Loucy (cell line): ENCODE measurements at regions not wholly inside any gene's neighbourhood (a gene's known extent, or its start where the extent isn't known, plus 50 kb on each side); places are given as distances from the start of the nearest gene placed in this dataset.
"Not testable (repeated sequence)": the region's sequence is repeated elsewhere in the genome, so short reads cannot be mapped to it uniquely, and the experiment has no call there.

Experiments
- H2AFZ ChIP-seq: fragments of 200-600 bp; sonication (generic); 2 replicates; pipeline ENCODE4 v1.6.0; 2016; ENCODE audit warnings: antibody characterized with exemption, mild to moderate bottlenecking, low read length, moderate library complexity
- H3F3A ChIP-seq: fragments of 200-600 bp; 2 replicates; pipeline ENCODE4 v1.6.0; 2016; ENCODE audit warnings: antibody characterized with exemption, low read depth, mild to moderate bottlenecking
- H3K27me3 ChIP-seq: fragments of 200-600 bp; sonication (generic); 2 replicates; pipeline ENCODE4 v1.6.1; 2014; ENCODE audit warnings: low read length, mild to moderate bottlenecking; ENCODE audit not compliant: insufficient read depth, poor library complexity, severe bottlenecking
- H3K36me3 ChIP-seq: fragments of 200-600 bp; sonication (generic); 2 replicates; pipeline ENCODE4 v1.6.1; 2016; ENCODE audit warnings: low read length; ENCODE audit not compliant: insufficient read depth
- H3K4me1 ChIP-seq: fragments of 200-600 bp; sonication (generic); 2 replicates; pipeline ENCODE4 v1.5.1; 2014; ENCODE audit warnings: low read length, mild to moderate bottlenecking; ENCODE audit not compliant: insufficient read depth, poor library complexity, severe bottlenecking
- H3K4me2 ChIP-seq: fragments of 200-600 bp; sonication (generic); 2 replicates; pipeline ENCODE4 v1.6.0; 2014; ENCODE audit warnings: antibody characterized with exemption, low read length, low read depth, mild to moderate bottlenecking; ENCODE audit not compliant: poor library complexity, severe bottlenecking
- H3K4me3 ChIP-seq: fragments of 200-600 bp; sonication (generic); 2 replicates; pipeline ENCODE4 v1.5.1; 2014; ENCODE audit warnings: low read length, mild to moderate bottlenecking, mixed read lengths; ENCODE audit not compliant: poor library complexity, severe bottlenecking
- H3K79me2 ChIP-seq: fragments of 200-600 bp; sonication (generic); 2 replicates; pipeline ENCODE4 v1.6.1; 2014; ENCODE audit warnings: low read length; ENCODE audit not compliant: insufficient read depth
- H3K9ac ChIP-seq: fragments of 200-600 bp; sonication (generic); 2 replicates; pipeline ENCODE4 v1.6.0; 2014; ENCODE audit warnings: mild to moderate bottlenecking, low read depth, low read length, moderate library complexity; ENCODE audit not compliant: poor library complexity, severe bottlenecking
- H3K9me2 ChIP-seq: fragments of 200-600 bp; sonication (generic); replicated peaks from 2 replicates; pipeline ENCODE4 v1.6.1; 2016; ENCODE audit warnings: low read depth, low read length, mixed read lengths
- H3K9me3 ChIP-seq: fragments of 200-600 bp; sonication (generic); 2 replicates; pipeline ENCODE4 v1.6.1; 2014; ENCODE audit warnings: mild to moderate bottlenecking, antibody characterized with exemption, low read length, low read depth; ENCODE audit not compliant: insufficient read depth
- H4K20me1 ChIP-seq: fragments of 200-600 bp; sonication (generic); 2 replicates; pipeline ENCODE4 v1.6.0; 2014; ENCODE audit warnings: antibody characterized with exemption, low read length, mild to moderate bottlenecking; ENCODE audit not compliant: insufficient read depth, poor library complexity, severe bottlenecking
- EZH2phosphoT487 ChIP-seq: fragments of 200-600 bp; IDR thresholded peaks from 2 replicates; pipeline ENCODE4 v1.6.1; 2018; ENCODE audit warnings: antibody characterized with exemption, mild to moderate bottlenecking, moderate library complexity, borderline replicate concordance
- TF ChIP-seq, protein P1 (sequence below): fragments of 200-600 bp; sonication (generic); conservative IDR thresholded peaks from 2 replicates; pipeline ENCODE4 v1.5.1; 2014; ENCODE audit warnings: mild to moderate bottlenecking, antibody characterized with exemption, low read length

DNA sequence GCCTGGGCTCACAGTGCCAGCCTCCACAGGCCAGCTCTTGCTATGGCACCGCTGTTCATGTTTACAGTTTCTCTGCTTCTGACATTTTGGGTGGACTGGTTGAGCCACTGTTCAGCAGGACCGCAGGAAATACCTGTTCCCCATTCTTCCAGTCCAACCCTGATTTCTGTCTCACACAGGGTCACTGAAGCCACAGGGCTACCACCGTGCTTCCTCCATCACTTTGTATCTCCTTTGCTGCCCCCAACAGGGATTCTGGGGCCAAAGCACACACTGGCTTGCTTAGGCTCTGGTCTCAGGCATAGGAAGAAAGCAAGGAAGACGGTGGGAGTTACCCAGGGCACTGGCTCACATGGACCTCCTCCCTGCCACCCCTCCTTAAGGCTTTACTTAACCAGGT lies 164.5 kb downstream of the UNC5CL start:
- H3K9ac ChIP-seq: no peak overlapping the region
- no peaks in the 10 kb centered on the region for H4K20me1 ChIP-seq
- TF ChIP-seq, protein P1, sequence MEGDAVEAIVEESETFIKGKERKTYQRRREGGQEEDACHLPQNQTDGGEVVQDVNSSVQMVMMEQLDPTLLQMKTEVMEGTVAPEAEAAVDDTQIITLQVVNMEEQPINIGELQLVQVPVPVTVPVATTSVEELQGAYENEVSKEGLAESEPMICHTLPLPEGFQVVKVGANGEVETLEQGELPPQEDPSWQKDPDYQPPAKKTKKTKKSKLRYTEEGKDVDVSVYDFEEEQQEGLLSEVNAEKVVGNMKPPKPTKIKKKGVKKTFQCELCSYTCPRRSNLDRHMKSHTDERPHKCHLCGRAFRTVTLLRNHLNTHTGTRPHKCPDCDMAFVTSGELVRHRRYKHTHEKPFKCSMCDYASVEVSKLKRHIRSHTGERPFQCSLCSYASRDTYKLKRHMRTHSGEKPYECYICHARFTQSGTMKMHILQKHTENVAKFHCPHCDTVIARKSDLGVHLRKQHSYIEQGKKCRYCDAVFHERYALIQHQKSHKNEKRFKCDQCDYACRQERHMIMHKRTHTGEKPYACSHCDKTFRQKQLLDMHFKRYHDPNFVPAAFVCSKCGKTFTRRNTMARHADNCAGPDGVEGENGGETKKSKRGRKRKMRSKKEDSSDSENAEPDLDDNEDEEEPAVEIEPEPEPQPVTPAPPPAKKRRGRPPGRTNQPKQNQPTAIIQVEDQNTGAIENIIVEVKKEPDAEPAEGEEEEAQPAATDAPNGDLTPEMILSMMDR: peak; percentile 64
- no peak for TF ChIP-seq EZH2phosphoT487
- H3K4me1 ChIP-seq: no peaks in the 10 kb centered on the region
- H3K27me3 ChIP-seq: no peaks in the 10 kb centered on the region
- no peak overlapping the region for H3K4me2 ChIP-seq
- H3K9me3 ChIP-seq: no peaks in the 10 kb centered on the region
- H2AFZ ChIP-seq: no peak overlapping the region
- H3F3A ChIP-seq: no peaks in the 10 kb centered on the region
- no peaks in the 10 kb centered on the region for H3K9me2 ChIP-seq
- no peaks in the 10 kb centered on the region for H3K36me3 ChIP-seq
- no peaks in the 10 kb centered on the region for H3K79me2 ChIP-seq
- no peak overlapping the region for H3K4me3 ChIP-seq

DNA sequence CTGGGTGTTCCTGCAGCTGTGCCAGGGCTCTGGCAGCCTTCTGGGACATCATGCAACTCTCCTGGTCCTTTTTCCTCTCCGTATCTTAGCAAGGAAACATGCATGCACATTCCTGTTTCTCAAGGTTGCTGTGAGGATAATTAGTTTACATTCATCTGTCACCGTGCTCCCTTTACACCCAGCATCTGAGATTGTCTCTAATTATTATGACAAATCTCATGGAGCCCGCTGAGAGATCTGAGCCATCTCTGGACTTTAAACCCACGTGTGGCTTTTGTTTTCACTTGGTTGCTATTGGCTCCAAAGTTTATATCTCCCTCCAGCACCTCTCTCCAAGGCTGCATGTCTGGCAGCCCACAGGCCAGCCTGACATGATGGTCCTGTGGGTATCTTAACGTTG lies 167.6 kb downstream of the UNC5CL start:
- Histone ChIP-seq H4K20me1 (no peaks in the 10 kb centered on the region), H3K4me3 (no peak overlapping the region), H3K79me2 (no peaks in the 10 kb centered on the region), H3K9me3 (no peaks in the 10 kb centered on the region), H3K4me2 (no peak overlapping the region), H3F3A (no peaks in the 10 kb centered on the region), H3K4me1 (no peaks in the 10 kb centered on the region), H3K36me3 (no peaks in the 10 kb centered on the region), H3K9me2 (no peaks in the 10 kb centered on the region), H3K9ac (no peak overlapping the region), H2AFZ (no peak overlapping the region), H3K27me3 (no peaks in the 10 kb centered on the region)
- no peak for TF ChIP-seq EZH2phosphoT487
- TF ChIP-seq, protein P1: no peak

DNA sequence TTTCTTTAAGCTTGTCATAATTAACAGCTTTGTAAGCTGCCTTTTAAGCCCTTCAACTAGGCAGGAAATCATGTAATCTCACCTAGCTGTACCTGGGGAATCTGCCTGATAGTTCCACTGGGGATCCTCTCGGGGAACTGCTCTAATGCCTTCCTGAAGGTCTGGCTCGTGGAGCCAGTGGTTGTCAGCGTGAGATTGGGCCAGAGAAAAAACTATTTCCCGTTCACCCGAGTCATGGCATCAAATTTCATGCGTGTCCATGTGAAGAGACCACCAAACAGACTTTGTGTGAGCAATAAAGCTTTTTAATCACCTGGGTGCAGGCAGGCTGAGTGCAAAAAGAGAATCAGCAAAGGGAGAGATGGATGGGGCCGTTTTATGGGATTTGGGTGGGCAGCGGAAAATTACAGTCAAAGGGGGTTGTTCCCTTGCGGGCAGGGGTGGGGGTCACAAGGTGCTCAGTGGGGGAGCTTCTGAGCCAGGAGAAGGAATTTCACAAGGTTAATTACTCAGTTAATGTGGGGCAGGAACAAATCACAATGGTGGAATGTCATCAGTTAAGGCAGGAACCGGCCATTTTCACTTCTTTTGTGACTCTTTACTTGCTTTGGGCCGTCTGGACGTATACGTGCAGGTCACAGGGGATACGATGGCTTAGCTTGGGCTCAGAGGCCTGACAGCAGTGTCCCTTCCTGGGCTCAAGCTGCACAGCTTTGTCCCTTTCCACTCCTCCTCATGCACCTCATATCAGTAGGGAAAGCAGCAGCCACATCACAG lies 170.7 kb downstream of the UNC5CL start:
- H4K20me1 ChIP-seq, H3K4me1 ChIP-seq, H3K9ac ChIP-seq, H3K9me2 ChIP-seq, H2AFZ ChIP-seq, H3K36me3 ChIP-seq, H3K79me2 ChIP-seq, H3K4me3 ChIP-seq, H3K4me2 ChIP-seq, H3K9me3 ChIP-seq, H3F3A ChIP-seq, H3K27me3 ChIP-seq: not testable (repeated sequence)

DNA sequence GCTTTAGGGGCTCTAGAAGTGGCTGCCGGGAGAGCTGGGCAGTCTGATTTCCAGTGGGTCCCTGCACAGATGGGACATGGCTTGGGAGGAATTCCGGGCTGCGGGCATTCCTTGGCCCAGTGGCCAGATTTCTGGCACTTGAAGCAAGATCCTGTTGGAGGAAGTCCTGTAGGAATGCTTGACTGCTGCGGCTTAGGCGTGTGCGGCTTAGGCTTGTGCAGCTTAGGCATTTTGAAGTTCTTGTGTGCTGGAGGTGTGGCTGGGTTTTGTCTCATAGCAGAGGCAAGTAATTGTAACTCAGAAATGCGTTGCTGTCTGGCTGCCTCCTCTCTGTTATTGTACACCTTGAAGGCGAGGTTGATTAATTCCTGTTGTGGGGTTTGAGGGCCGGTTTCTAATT lies 171.5 kb downstream of the UNC5CL start:
- H3F3A ChIP-seq, H4K20me1 ChIP-seq, H3K4me3 ChIP-seq, H3K36me3 ChIP-seq, H3K27me3 ChIP-seq, H3K9me3 ChIP-seq, H3K4me2 ChIP-seq, H3K4me1 ChIP-seq, H3K9me2 ChIP-seq, H3K9ac ChIP-seq, H2AFZ ChIP-seq, H3K79me2 ChIP-seq: not testable (repeated sequence)

DNA sequence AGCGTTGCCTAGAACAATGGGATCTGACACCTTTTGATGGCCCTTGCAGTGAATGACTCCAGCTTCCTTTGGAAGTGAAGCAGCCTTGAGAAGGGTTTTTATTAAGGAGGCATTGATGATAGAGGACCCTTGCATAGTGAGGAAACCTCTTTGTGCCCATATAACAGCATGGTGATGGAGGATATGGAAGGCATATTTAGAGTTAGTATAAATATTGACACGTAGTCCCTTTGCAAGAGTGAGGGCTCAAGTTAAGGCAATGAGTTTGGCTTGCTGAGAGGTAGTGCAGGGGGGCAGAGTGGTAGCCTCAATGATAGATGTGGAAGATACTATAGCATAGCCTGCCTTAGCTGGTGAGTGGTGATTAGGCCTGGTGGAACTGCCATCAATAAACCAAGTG lies 173.8 kb downstream of the UNC5CL start:
- H3K9me2 ChIP-seq, H3F3A ChIP-seq, H3K4me3 ChIP-seq, H3K9me3 ChIP-seq, H2AFZ ChIP-seq, H3K4me2 ChIP-seq, H3K36me3 ChIP-seq, H3K27me3 ChIP-seq, H3K9ac ChIP-seq, H3K79me2 ChIP-seq, H4K20me1 ChIP-seq, H3K4me1 ChIP-seq: not testable (repeated sequence)
